ENCODE measurements at regions not wholly inside any gene's neighbourhood (a gene's known extent, or its start where the extent isn't known, plus 50 kb on each side); places are given as distances from the start of the nearest gene placed in this dataset.

GRCh38 chr5:8070138-8070537 is 201.2 kb downstream of the MTRR start:
- no peak overlapping the region for H3K4me3 ChIP-seq (ENCODE audit: control insufficient read depth, low read depth, low read length)
- TF ChIP-seq CTCF (IDR thresholded peaks at IDR 0.05; ENCODE audit: control insufficient read depth, insufficient read depth, low read depth, low read length, missing control alignments) = no peak
- no peak for DNase-seq (ENCODE audit: low read depth)

- TF ChIP-seq CTCF (IDR thresholded peaks at IDR 0.05; ENCODE audit: control insufficient read depth, insufficient read depth, low read depth, low read length, missing control alignments) = no peak
- no peak for DNase-seq (ENCODE audit: low read depth)
- no peak overlapping the region for H3K4me3 ChIP-seq (ENCODE audit: control insufficient read depth, low read depth, low read length)
These were observed 210.1 kb downstream of the MTRR start for GRCh38 chr5:8079056-8079455.

- DNase-seq (ENCODE audit: low read depth) = no peak
- no peak overlapping the region for H3K4me3 ChIP-seq (ENCODE audit: control insufficient read depth, low read depth, low read length)
- no peak for TF ChIP-seq CTCF (IDR thresholded peaks at IDR 0.05; ENCODE audit: control insufficient read depth, insufficient read depth, low read depth, low read length, missing control alignments)
These were observed 212.2 kb downstream of the MTRR start for GRCh38 chr5:8081179-8081578.

- no peak for TF ChIP-seq CTCF (IDR thresholded peaks at IDR 0.05; ENCODE audit: control insufficient read depth, insufficient read depth, low read depth, low read length, missing control alignments)
- H3K4me3 ChIP-seq (ENCODE audit: control insufficient read depth, low read depth, low read length) = no peak overlapping the region
- no peak for DNase-seq (ENCODE audit: low read depth)
These were observed 224.7 kb downstream of the MTRR start for GRCh38 chr5:8093669-8094068.

GRCh38 chr5:8094304-8094703 is 225.4 kb downstream of the MTRR start:
- TF ChIP-seq CTCF (IDR thresholded peaks at IDR 0.05; ENCODE audit: control insufficient read depth, insufficient read depth, low read depth, low read length, missing control alignments) = no peak
- H3K4me3 ChIP-seq (ENCODE audit: control insufficient read depth, low read depth, low read length) = no peak overlapping the region
- no peak for DNase-seq (ENCODE audit: low read depth)

- no peak overlapping the region for H3K4me3 ChIP-seq (ENCODE audit: control insufficient read depth, low read depth, low read length)
- no peak for TF ChIP-seq CTCF (IDR thresholded peaks at IDR 0.05; ENCODE audit: control insufficient read depth, insufficient read depth, low read depth, low read length, missing control alignments)
- no peak for DNase-seq (ENCODE audit: low read depth)
These were observed 228.2 kb downstream of the MTRR start for GRCh38 chr5:8097146-8097545.

- no peak overlapping the region for H3K4me3 ChIP-seq (ENCODE audit: control insufficient read depth, low read depth, low read length)
- DNase-seq (ENCODE audit: low read depth) = no peak
- TF ChIP-seq CTCF (IDR thresholded peaks at IDR 0.05; ENCODE audit: control insufficient read depth, insufficient read depth, low read depth, low read length, missing control alignments) = no peak
These were observed 229.1 kb downstream of the MTRR start for GRCh38 chr5:8098081-8098480.
